ENCODE measurements at regions not wholly inside any gene's neighbourhood (a gene's known extent, or its start where the extent isn't known, plus 50 kb on each side); places are given as distances from the start of the nearest gene placed in this dataset.

DNA sequence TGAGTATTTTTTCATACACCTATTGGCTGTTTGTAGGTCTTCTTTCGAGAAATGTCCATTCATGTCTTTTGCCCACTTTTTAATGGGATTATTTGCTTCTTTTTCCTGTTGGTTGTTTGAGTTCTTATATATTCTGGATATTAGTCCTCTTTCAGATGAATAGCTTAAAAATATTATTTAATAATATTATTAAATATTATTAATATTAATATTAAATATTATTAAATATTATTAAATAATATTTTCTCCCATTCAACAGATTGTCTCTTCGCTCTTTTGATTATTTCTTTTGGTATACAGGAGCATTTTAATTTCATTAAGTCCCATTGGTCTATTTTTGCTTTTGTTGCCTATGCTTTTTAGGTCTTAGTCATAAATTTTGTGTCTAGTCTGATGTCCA, 361.9 kb downstream of the TSN start (continued):
- no peak for TF ChIP-seq GTF2F1 (IDR thresholded peaks at IDR 0.05; ENCODE audit: borderline replicate concordance, low read depth, low read length)
- no peak for TF ChIP-seq ZNF274 (IDR thresholded peaks at IDR 0.05; ENCODE audit: borderline replicate concordance, extremely low read depth, low read length)
- no peak for TF ChIP-seq NRF1 (IDR thresholded peaks at IDR 0.05; ENCODE audit: low read depth, low read length)
- TF ChIP-seq EZH2 (IDR thresholded peaks at IDR 0.05; ENCODE audit: low read depth, low read length, severe bottlenecking): no peak
- TF ChIP-seq RFX5 (IDR thresholded peaks at IDR 0.05; ENCODE audit: borderline replicate concordance, low read depth, low read length): no peak
- TF ChIP-seq RBBP5 (IDR thresholded peaks at IDR 0.05; ENCODE audit: borderline replicate concordance, low read depth, low read length): no peak
- TF ChIP-seq POU5F1 (IDR thresholded peaks at IDR 0.05; ENCODE audit: low read depth, low read length): no peak
- no peak for TF ChIP-seq RXRA (IDR thresholded peaks at IDR 0.05; ENCODE audit: insufficient read depth, low read depth, low read length)
- no peak for TF ChIP-seq RNF2 (IDR thresholded peaks at IDR 0.05; ENCODE audit: borderline replicate concordance, low read depth, low read length, missing control alignments, poor library complexity, severe bottlenecking)
- TF ChIP-seq TBP (IDR thresholded peaks at IDR 0.05; ENCODE audit: low read depth, low read length): no peak
- no peak for TF ChIP-seq FOSL1 (IDR thresholded peaks at IDR 0.05; ENCODE audit: insufficient read depth, low read depth, low read length)
- no peak for TF ChIP-seq EP300 (IDR thresholded peaks at IDR 0.05; ENCODE audit: borderline replicate concordance in 1 of 2, low read depth in 2 of 2, low read length in 2 of 2)
- TF ChIP-seq YY1 (IDR thresholded peaks at IDR 0.05; ENCODE audit: low read depth, low read length): no peak
- no peak for TF ChIP-seq TAF1 (IDR thresholded peaks at IDR 0.05; ENCODE audit: low read depth, low read length)
- TF ChIP-seq SAP30 (IDR thresholded peaks at IDR 0.05; ENCODE audit: insufficient read depth, insufficient replicate concordance, low read length): no peak
- TF ChIP-seq SIX5 (IDR thresholded peaks at IDR 0.05; ENCODE audit: low read depth, low read length): no peak
- TF ChIP-seq SP1 (IDR thresholded peaks at IDR 0.05; ENCODE audit: low read depth, low read length): no peak
